Osteoblast (primary cell): ENCODE measurements at regions not wholly inside any gene's neighbourhood (a gene's known extent, or its start where the extent isn't known, plus 50 kb on each side); places are given as distances from the start of the nearest gene placed in this dataset.

Source experiments
- DNase-seq: peaks from one replicate; pipeline ENCODE4 v3.0.0; 2011; ENCODE audit warnings: low spot score, mixed read lengths; ENCODE audit not compliant: insufficient read length; ENCODE audit errors: missing footprints
- H2AFZ ChIP-seq: 2 replicates; pipeline ENCODE4 v1.6.0; 2011; ENCODE audit warnings: mild to moderate bottlenecking, low read length
- H3K27ac ChIP-seq: 2 replicates; pipeline ENCODE4 v1.5.1; 2011; ENCODE audit warnings: mild to moderate bottlenecking, low read depth, low read length, moderate library complexity
- H3K27me3 ChIP-seq: 2 replicates; pipeline ENCODE4 v1.6.0; 2012; ENCODE audit warnings: mild to moderate bottlenecking, control low read depth, inconsistent platforms, low read length, moderate library complexity; ENCODE audit not compliant: insufficient read depth
- H3K36me3 ChIP-seq: 2 replicates; pipeline ENCODE4 v1.5.1; 2011; ENCODE audit warnings: mild to moderate bottlenecking, low read length, control low read depth, moderate library complexity; ENCODE audit not compliant: insufficient read depth
- H3K4me1 ChIP-seq: 2 replicates; pipeline ENCODE4 v1.5.1; 2011; ENCODE audit warnings: mild to moderate bottlenecking, low read length, control low read depth, moderate library complexity; ENCODE audit not compliant: insufficient read depth
- H3K4me2 ChIP-seq: 2 replicates; pipeline ENCODE4 v1.6.0; 2011; ENCODE audit warnings: mild to moderate bottlenecking, low read length; ENCODE audit not compliant: insufficient read depth
- H3K4me3 ChIP-seq: fragments of 200-600 bp; sonication (generic); 3 replicates; pipeline ENCODE4 v1.5.1; 2012; ENCODE audit warnings: mild to moderate bottlenecking, low read length, inconsistent platforms; ENCODE audit not compliant: insufficient read depth
- H3K79me2 ChIP-seq: 2 replicates; pipeline ENCODE4 v1.6.0; 2012; ENCODE audit warnings: mild to moderate bottlenecking, low read length, control low read depth, inconsistent platforms; ENCODE audit not compliant: insufficient read depth
- H3K9me3 ChIP-seq: 2 replicates; pipeline ENCODE4 v1.5.1; 2011; ENCODE audit warnings: low read depth, low read length, control low read depth
- H4K20me1 ChIP-seq: 2 replicates; pipeline ENCODE4 v1.6.0; 2012; ENCODE audit warnings: mild to moderate bottlenecking, low read length, control low read depth; ENCODE audit not compliant: insufficient read depth
- TF ChIP-seq, protein P1 (sequence below): IDR thresholded peaks from 2 replicates; pipeline ENCODE4 v1.5.1; 2011; ENCODE audit warnings: mild to moderate bottlenecking, low read depth, low read length, moderate library complexity; ENCODE audit errors: extremely low read depth

DNA sequence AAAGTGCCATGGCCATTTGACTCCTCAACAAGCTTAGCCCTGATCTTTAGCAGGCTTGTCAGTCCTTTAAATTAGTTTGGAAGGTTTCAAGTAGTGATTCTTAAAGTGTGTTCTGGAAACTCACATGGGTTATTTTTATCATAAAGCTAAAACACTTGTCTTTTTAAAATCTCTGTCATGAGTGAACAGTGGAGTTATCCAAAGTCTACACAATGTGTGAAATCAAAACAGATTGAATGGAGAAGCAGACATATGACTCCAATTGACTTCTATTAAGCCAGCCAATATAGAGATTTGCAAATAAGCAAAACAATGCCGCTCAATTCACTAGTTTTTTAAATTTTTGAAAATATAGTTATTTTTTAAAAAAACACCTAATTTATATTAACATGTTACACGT lies 53.3 kb upstream of the SORCS3 start:
- Histone ChIP-seq H3K27ac (no peak overlapping the region), H3K9me3 (no peaks in the 10 kb centered on the region), H3K36me3 (no peaks in the 10 kb centered on the region), H3K27me3 (no peaks in the 10 kb centered on the region), H3K4me1 (no peaks in the 10 kb centered on the region), H4K20me1 (no peaks in the 10 kb centered on the region), H3K4me2 (no peak overlapping the region), H3K79me2 (no peaks in the 10 kb centered on the region), H2AFZ (no peak overlapping the region), H3K4me3 (no peak overlapping the region)
- DNase-seq: no peak
- TF ChIP-seq, protein P1, sequence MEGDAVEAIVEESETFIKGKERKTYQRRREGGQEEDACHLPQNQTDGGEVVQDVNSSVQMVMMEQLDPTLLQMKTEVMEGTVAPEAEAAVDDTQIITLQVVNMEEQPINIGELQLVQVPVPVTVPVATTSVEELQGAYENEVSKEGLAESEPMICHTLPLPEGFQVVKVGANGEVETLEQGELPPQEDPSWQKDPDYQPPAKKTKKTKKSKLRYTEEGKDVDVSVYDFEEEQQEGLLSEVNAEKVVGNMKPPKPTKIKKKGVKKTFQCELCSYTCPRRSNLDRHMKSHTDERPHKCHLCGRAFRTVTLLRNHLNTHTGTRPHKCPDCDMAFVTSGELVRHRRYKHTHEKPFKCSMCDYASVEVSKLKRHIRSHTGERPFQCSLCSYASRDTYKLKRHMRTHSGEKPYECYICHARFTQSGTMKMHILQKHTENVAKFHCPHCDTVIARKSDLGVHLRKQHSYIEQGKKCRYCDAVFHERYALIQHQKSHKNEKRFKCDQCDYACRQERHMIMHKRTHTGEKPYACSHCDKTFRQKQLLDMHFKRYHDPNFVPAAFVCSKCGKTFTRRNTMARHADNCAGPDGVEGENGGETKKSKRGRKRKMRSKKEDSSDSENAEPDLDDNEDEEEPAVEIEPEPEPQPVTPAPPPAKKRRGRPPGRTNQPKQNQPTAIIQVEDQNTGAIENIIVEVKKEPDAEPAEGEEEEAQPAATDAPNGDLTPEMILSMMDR: no peak

DNA sequence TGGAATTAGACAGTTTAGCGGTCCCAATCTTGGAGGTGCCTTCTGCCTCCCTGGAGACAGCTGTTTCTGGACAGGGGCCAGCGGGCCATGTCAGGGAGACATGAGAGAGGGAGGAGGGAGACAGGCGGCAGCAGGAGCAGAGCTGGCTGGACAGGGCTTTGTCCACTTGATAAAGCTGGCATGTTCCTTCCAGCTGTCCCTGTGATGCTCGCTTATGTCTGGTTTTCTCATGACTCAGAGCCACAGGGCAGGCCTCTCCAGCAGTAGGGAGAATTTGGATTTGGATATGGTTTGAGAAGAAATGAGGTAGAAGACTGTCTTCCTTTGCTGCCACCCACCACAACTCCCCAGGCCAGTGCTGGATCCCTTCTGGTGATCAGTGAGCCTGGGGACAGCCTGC lies 51.7 kb upstream of the SORCS3 start:
- no peak overlapping the region for H3K4me3 ChIP-seq
- no peak for DNase-seq
- no peak overlapping the region for H3K4me2 ChIP-seq
- no peaks in the 10 kb centered on the region for H3K79me2 ChIP-seq
- H2AFZ ChIP-seq: no peak overlapping the region
- H3K9me3 ChIP-seq: no peaks in the 10 kb centered on the region
- H4K20me1 ChIP-seq: no peaks in the 10 kb centered on the region
- H3K27me3 ChIP-seq: no peaks in the 10 kb centered on the region
- H3K4me1 ChIP-seq: no peaks in the 10 kb centered on the region
- TF ChIP-seq, protein P1: no peak
- no peaks in the 10 kb centered on the region for H3K36me3 ChIP-seq
- no peak overlapping the region for H3K27ac ChIP-seq

DNA sequence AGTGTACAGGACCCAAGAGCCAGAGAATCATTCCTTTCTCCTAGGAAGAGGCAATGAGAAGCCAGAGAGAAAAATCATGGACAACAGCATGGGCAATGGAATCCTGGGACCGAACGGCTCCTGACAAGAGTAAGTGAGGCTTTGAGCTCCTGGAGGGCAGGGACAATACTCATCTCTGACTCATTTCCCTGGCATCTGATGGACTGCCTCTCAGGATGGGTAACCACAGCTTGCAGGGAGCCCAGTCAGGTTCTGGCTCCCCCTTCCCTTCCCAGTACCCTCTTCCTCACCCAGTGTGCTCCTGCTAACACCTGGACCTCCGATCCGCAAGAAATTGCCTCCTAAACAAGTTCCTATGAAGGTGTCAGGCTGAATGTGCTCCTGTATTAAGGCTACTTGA lies 51.2 kb upstream of the SORCS3 start:
- no peaks in the 10 kb centered on the region for H3K9me3 ChIP-seq
- no peaks in the 10 kb centered on the region for H3K79me2 ChIP-seq
- TF ChIP-seq, protein P1: no peak
- no peak for DNase-seq
- no peaks in the 10 kb centered on the region for H3K4me1 ChIP-seq
- H3K27ac ChIP-seq: no peak overlapping the region
- no peak overlapping the region for H3K4me2 ChIP-seq
- H3K4me3 ChIP-seq: no peak overlapping the region
- H3K27me3 ChIP-seq: no peaks in the 10 kb centered on the region
- H4K20me1 ChIP-seq: no peaks in the 10 kb centered on the region
- H3K36me3 ChIP-seq: no peaks in the 10 kb centered on the region
- no peak overlapping the region for H2AFZ ChIP-seq
